HG03097 (cell line): ENCODE measurements at regions not wholly inside any gene's neighbourhood (a gene's known extent, or its start where the extent isn't known, plus 50 kb on each side); places are given as distances from the start of the nearest gene placed in this dataset.

Experiments
- ATAC-seq: cut with Tn5 transposase; IDR thresholded peaks from one replicate; pipeline ENCODE4 v1.9.1; 2021; ENCODE audit not compliant: unreplicated experiment, low FRiP score

DNA sequence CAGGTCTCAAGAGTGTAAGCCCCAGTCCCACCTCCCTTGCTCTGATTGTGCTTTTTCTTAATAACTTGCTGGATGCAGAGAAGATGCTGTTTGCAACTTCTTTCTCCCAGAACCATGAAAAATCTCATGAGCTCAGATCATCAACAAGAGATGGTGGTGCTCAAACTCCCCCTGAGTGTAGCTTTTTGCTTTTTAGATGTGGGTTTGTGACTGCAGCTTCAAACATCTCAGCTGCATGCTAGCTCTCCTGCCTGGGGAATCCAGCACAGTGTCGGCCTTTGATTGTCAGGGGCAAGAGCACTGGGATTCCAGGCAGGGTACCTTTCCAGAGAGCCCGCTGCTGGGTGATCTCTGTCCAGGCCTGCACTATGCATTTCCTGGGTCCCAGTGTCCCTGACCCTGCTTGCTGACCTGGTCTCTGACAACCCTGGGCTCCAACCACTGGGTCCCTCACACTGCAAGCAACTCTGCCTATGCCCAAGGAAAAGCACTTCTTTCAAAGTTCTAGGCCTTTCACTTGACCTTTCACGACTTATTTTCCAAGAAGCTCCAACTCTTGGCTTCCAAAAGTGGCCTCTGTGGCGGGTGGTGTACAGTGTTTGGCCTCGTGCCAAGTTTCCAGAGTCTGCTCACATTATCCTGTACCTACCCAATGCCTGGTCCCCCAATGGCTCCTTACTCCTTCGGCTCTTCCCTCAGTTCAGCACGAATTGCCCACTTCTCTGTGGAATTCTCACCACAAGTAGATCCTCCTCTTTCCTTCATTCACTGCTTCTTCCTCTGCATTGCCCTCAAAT is 69.7 kb upstream of the LY86 start:
- no peak for ATAC-seq

DNA sequence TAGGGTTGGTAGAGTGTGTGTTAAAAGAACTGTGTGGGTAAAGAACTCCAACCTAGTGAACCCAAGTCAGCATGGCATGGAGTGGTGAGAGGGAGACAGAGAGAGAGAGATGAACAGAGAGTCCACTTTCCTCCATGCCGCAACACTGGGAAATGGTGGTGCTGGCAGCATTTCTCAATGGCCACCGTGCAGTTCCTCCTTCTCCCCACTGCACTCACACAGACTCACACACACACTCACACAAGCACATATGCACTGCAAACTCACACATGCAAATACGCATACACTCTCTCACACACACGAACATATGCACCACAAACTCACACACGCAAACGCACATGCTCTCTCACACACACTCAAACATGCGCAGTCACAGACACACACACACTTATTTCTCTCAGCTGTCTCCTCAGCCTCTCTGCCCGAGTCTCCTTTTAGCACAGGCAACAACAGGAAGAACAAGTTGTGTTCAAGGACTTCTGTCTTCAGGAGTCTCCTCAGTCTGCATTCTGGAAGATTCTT is 66.5 kb upstream of the LY86 start:
- ATAC-seq: no peak

DNA sequence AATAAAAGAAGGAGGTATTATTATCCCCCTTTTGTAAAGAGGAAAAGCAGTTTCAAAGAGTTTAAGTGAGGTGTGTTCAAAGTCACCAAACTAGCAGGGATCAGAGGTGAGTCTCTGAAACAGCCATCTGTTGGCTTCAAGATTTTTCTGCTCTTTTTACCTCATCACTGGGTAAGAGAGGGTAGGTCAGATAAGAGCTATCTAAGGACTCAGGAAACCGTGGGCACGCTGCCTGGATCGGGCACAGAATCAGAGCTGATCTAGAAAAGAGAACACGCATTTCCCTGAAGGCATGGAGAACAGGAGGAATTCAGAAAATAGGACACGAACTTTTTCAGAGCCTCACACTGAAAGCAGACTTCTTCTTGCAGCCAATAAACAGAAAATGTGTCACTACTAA is 65.8 kb upstream of the LY86 start:
- ATAC-seq: no peak

DNA sequence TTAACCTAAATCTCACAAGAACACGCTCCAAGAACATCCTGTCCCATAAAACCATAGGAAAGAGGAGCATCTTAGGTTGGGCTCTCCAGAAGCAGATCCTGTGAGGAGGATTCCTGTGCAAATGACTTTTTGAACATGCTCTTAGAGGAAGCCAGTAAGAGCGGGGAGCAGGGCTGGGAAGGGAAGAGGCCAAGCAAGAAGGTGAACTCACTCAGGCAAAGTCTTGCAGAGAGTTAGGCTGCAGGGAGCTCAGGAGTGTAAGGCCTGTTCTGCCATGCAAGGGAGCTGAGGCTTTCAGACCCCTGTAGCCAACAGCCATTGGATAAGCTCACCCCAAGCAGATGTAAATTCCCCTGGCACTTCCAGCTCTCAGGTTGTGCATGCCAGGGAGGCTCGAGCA is 63.6 kb upstream of the LY86 start:
- ATAC-seq: no peak

DNA sequence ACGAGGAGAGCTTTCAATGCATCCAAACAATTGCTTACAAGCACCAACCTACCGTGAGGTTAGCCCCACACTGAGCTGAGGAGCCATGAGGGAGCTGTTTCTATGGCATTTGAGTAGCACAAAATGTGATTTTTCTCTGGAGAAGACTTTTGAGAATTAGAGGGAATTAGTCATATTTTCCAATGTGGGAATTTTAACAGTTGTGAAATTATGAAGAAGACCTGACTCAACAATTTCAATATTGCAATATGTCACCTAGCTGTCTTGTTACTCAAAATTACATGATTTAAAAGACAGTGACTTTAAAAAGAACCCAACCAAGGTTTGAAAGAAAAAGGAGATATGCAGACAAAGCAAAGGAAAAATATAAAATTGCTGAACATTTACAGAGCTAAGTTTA is 62.6 kb upstream of the LY86 start:
- no peak for ATAC-seq

DNA sequence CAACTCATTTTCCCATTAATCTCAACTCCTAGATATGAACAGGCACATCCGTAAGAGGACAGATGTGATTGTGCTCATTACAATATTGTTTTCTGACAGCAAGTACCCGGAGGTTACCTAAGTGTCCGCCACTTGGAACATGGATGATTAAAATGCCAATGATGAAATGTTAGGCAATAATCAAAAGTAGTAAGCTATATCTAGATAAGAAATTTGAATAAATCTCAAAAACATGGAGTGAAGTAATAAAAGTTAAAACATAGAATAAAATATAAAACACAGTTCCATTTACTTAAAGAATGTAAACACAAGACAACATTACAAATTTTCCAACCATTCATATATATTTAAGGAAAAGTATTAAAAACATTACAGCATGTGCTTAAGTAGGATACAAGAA is 59.2 kb upstream of the LY86 start:
- no peak for ATAC-seq

DNA sequence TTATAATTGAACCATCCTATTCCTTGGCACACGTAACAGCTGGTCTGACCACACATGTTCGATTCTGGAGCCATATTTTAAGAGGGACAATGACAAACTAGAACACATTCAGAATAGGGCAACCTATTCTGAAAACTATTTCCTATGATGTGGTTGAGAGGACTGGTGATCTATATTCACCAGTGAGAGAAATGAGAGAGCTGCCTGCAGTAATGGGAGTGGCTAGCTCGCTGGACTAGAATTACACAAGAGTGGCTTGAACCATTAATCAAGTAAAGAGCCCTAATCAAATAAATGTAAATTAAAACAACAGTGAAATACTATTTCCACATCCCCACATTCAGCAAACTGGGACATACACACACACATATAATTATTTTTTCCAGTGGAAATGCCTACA is 55.3 kb upstream of the LY86 start:
- no peak for ATAC-seq

DNA sequence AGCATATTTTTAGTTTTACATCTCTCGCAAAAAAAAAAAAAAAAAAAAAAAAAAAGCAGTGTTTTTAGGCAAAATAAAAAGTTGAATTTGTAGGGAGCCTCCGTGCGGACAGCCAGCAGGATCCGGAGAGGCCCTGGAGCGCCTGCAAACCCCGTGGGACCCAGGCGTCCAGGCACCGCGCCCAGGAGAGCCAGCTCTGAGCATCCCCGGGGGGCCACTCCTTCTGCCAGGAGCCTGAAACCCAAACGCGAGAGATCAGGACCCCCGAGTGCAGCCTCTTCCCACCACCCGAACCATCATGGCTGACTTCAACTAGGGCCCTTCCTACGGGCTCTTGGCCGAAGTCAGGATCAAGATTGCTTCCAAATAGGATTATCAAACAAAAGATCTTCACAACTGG is 54.1 kb upstream of the LY86 start:
- no peak for ATAC-seq

DNA sequence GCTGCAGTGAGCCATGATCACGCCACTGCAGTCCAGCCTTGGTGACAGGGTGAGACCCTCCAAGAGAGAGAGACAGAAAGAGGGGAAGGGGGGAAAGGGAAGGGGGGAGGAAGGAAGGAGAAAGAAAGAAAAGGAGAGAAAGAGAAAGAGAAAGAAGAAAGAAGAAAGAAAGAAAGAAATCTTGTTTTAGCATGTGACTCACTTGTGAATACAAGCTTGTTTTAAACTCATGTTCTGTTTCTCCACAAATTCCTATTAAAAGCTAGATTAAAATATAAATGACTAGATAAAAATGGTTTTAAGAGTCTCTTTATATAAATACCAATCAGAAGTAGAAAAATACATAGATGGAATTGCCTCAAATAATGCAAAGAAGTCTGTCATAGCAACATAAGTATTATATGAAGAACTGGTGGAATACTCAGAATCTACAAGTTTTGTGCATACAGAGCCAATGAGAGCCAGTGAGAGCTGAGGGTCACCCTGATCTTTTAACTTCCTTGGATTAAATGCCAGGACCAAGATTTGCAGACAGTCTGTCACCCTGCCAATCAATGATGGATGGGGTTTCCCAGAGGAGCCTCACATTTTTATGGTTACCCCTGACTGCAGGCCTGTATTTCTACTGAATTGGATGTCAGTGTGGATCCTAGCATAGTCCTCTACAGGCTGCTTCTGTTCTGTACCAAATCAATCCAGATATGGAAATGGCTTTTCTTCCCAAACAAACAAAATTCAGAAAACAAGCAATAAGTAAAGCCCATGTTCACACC is 50.8 kb upstream of the LY86 start:
- no peak for ATAC-seq

DNA sequence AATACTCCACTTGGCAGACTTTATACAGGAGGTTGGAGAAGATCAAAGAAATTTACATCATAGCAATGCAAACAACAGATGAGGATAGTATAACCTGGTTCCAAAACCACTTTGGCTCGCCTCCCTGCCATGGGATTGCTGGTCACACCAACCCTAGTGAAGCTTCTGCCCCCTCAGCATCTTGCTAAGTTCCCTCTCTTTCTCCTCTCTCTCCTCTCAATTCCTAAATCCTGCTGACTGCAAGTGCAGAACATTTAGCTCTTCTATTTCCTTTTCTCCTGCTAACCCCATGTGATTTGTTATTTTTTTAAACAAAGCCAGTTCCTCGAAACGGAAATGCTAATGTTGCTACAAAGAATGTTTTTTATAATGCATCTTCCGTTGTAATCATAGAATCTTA is 50.3 kb upstream of the LY86 start:
- no peak for ATAC-seq
